ENCODE measurements at regions not wholly inside any gene's neighbourhood (a gene's known extent, or its start where the extent isn't known, plus 50 kb on each side); places are given as distances from the start of the nearest gene placed in this dataset.

GRCh38 chr13:71979616-71980015 is 112.6 kb upstream of the DACH1 start:
- TF ChIP-seq, protein P1, sequence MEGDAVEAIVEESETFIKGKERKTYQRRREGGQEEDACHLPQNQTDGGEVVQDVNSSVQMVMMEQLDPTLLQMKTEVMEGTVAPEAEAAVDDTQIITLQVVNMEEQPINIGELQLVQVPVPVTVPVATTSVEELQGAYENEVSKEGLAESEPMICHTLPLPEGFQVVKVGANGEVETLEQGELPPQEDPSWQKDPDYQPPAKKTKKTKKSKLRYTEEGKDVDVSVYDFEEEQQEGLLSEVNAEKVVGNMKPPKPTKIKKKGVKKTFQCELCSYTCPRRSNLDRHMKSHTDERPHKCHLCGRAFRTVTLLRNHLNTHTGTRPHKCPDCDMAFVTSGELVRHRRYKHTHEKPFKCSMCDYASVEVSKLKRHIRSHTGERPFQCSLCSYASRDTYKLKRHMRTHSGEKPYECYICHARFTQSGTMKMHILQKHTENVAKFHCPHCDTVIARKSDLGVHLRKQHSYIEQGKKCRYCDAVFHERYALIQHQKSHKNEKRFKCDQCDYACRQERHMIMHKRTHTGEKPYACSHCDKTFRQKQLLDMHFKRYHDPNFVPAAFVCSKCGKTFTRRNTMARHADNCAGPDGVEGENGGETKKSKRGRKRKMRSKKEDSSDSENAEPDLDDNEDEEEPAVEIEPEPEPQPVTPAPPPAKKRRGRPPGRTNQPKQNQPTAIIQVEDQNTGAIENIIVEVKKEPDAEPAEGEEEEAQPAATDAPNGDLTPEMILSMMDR (IDR thresholded peaks at IDR 0.05), result no peak
- no peak for TF ChIP-seq EP300 (IDR thresholded peaks at IDR 0.05)

Measured in ovary (tissue), 3 donors.